ENCODE measurements at regions not wholly inside any gene's neighbourhood (a gene's known extent, or its start where the extent isn't known, plus 50 kb on each side); places are given as distances from the start of the nearest gene placed in this dataset.

- Histone ChIP-seq H3K9me3 (no peaks in the 10 kb centered on the region), H3K9me2 (no peaks in the 10 kb centered on the region), H2AFZ (ENCODE audit: low read depth) (peak overlapping the region; percentile 80), H3K9ac (no peak overlapping the region), H4K20me1 (ENCODE audit: insufficient read depth) (no peaks in the 10 kb centered on the region), H3K27me3 (ENCODE audit: insufficient read depth) (no peaks in the 10 kb centered on the region), H3F3A (replicated peaks; ENCODE audit: insufficient read depth) (no peaks in the 10 kb centered on the region), H3K4me3 (ENCODE audit: low read depth in 2 of 2, low read length in 1 of 2) (0 out of 4 replicates have a peak overlapping the region, but pooled peaks of 1 of the 2 experiments have one; percentile 1), H3K4me1 (ENCODE audit: control insufficient read depth in 1 of 2, insufficient read depth in 2 of 2, low read depth in 1 of 2, low read length in 1 of 2) (peaks cover 0 to 29% of the 10 kb centered on the region in 2 experiments; a peak in 1 of 4 replicates), H3K4me2 (peak overlapping the region; percentile 34; the same call in 1 of the 2 replicates), H3K79me2 (ENCODE audit: insufficient read depth) (no peaks in the 10 kb centered on the region), H3K36me3 (replicated peaks in 1 of 2; ENCODE audit: control insufficient read depth in 1 of 2, insufficient read depth in 2 of 2, low read length in 1 of 2) (no peaks in the 10 kb centered on the region), H3K27ac (ENCODE audit: low read depth in 2 of 2, low read length in 1 of 2) (peak overlapping the region in 1 of 2 experiments; percentile 3; a peak in 1 of 4 replicates)
- WGBS (ENCODE audit: low lambda C conversion rate), result 73% methylated on average over 2 of the region's 2 CpGs
- DNase-seq, result no peak
- TF ChIP-seq RFX5 (IDR thresholded peaks at IDR 0.05; ENCODE audit: low read length) (no peak), FOXJ3 (CRISPR knock-in tag; IDR thresholded peaks at IDR 0.05) (no peak), GABPA (IDR thresholded peaks at IDR 0.05; ENCODE audit: low read depth) (peak; percentile 25; the same call in 1 of the 2 replicates), CHD2 (IDR thresholded peaks at IDR 0.05; ENCODE audit: low read length, partially characterized antibody) (no peak), TAF1 (IDR thresholded peaks at IDR 0.05; ENCODE audit: borderline replicate concordance, low read depth, low read length) (no peak)
- POLR2A ChIA-PET, result no interaction called here
- CTCF ChIA-PET, result interaction anchor here (1.0 kb wide), 1 partner anchor 27 kb away, joined by 3 read pairs; no protein-coding TSS in a partner anchor
Observed at GRCh38 chr11:109971184-109971523, 122.0 kb upstream of the ZC3H12C start.

DNA sequence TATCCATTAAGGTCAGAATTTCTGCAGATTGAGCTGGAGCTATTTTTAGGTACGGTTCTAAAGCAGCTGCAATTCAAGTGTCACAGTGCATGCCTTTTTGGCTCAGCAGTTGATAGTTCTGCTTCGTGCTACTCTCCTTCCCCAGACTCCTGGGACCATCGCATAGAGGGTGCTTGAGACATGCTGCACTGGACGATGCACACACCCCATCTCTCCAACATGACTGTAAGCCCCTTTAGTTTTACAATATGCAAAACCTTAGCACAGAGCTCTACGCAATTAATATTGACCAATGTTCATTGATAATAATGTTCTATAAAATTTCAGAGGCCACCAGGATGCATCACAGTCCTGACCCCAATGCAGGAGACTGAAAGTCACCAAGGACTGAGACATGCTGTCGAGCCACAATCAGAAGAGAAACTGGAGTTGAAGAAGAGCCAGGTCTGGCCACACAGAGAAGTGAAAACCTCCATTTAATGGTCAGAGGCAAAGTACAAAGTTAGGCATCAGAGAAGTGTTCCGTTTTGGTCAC lies 120.9 kb upstream of the ZC3H12C start:
- Histone ChIP-seq H2AFZ (ENCODE audit: low read depth) (peak overlapping the region; percentile 56), H3K4me2 (0 out of 2 replicates have a peak overlapping the region, but pooled peaks have one; percentile 34), H3K4me3 (ENCODE audit: low read depth in 2 of 2, low read length in 1 of 2) (no peak overlapping the region), H3F3A (replicated peaks; ENCODE audit: insufficient read depth) (no peaks in the 10 kb centered on the region), H3K36me3 (replicated peaks in 1 of 2; ENCODE audit: control insufficient read depth in 1 of 2, insufficient read depth in 2 of 2, low read length in 1 of 2) (no peaks in the 10 kb centered on the region), H4K20me1 (ENCODE audit: insufficient read depth) (no peaks in the 10 kb centered on the region), H3K4me1 (ENCODE audit: control insufficient read depth in 1 of 2, insufficient read depth in 2 of 2, low read depth in 1 of 2, low read length in 1 of 2) (peaks cover 0 to 29% of the 10 kb centered on the region in 2 experiments; a peak in 1 of 4 replicates), H3K9ac (no peak overlapping the region), H3K27ac (ENCODE audit: low read depth in 2 of 2, low read length in 1 of 2) (no peak overlapping the region), H3K9me2 (no peaks in the 10 kb centered on the region), H3K79me2 (ENCODE audit: insufficient read depth) (no peaks in the 10 kb centered on the region), H3K27me3 (ENCODE audit: insufficient read depth) (no peaks in the 10 kb centered on the region), H3K9me3 (no peaks in the 10 kb centered on the region)
- TF ChIP-seq, protein P1, sequence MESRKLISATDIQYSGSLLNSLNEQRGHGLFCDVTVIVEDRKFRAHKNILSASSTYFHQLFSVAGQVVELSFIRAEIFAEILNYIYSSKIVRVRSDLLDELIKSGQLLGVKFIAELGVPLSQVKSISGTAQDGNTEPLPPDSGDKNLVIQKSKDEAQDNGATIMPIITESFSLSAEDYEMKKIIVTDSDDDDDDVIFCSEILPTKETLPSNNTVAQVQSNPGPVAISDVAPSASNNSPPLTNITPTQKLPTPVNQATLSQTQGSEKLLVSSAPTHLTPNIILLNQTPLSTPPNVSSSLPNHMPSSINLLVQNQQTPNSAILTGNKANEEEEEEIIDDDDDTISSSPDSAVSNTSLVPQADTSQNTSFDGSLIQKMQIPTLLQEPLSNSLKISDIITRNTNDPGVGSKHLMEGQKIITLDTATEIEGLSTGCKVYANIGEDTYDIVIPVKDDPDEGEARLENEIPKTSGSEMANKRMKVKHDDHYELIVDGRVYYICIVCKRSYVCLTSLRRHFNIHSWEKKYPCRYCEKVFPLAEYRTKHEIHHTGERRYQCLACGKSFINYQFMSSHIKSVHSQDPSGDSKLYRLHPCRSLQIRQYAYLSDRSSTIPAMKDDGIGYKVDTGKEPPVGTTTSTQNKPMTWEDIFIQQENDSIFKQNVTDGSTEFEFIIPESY (IDR thresholded peaks at IDR 0.05; ENCODE audit: borderline replicate concordance, low read depth), result no peak
- TF ChIP-seq FOSL2 (IDR thresholded peaks at IDR 0.05; ENCODE audit: borderline replicate concordance, low read depth) (no peak), SIN3A (IDR thresholded peaks at IDR 0.05; ENCODE audit: borderline replicate concordance, low read depth, low read length) (no peak), YY1 (IDR thresholded peaks at IDR 0.05; ENCODE audit: low read depth) (no peak), TAF1 (IDR thresholded peaks at IDR 0.05; ENCODE audit: borderline replicate concordance, low read depth, low read length) (no peak), IRF3 (IDR thresholded peaks at IDR 0.05; ENCODE audit: low read depth, low read length) (no peak), RXRA (IDR thresholded peaks at IDR 0.05; ENCODE audit: borderline replicate concordance, low read depth) (no peak), RFX5 (IDR thresholded peaks at IDR 0.05; ENCODE audit: low read length) (no peak), JUND (IDR thresholded peaks at IDR 0.05) (no peak), POLR2AphosphoS5 (IDR thresholded peaks at IDR 0.05; ENCODE audit: low read depth, low read length) (no peak), EZH2phosphoT487 (IDR thresholded peaks at IDR 0.05; ENCODE audit: borderline replicate concordance, low read depth) (no peak), TCF12 (IDR thresholded peaks at IDR 0.05) (no peak), GABPA (IDR thresholded peaks at IDR 0.05; ENCODE audit: low read depth) (no peak), MAX (IDR thresholded peaks at IDR 0.05; ENCODE audit: low read depth) (no peak), RCOR1 (IDR thresholded peaks at IDR 0.05; ENCODE audit: low read length) (no peak), NRF1 (IDR thresholded peaks at IDR 0.05; ENCODE audit: low read depth, low read length) (no peak), FOXJ3 (CRISPR knock-in tag; IDR thresholded peaks at IDR 0.05) (no peak)
- TF ChIP-seq, protein P2, sequence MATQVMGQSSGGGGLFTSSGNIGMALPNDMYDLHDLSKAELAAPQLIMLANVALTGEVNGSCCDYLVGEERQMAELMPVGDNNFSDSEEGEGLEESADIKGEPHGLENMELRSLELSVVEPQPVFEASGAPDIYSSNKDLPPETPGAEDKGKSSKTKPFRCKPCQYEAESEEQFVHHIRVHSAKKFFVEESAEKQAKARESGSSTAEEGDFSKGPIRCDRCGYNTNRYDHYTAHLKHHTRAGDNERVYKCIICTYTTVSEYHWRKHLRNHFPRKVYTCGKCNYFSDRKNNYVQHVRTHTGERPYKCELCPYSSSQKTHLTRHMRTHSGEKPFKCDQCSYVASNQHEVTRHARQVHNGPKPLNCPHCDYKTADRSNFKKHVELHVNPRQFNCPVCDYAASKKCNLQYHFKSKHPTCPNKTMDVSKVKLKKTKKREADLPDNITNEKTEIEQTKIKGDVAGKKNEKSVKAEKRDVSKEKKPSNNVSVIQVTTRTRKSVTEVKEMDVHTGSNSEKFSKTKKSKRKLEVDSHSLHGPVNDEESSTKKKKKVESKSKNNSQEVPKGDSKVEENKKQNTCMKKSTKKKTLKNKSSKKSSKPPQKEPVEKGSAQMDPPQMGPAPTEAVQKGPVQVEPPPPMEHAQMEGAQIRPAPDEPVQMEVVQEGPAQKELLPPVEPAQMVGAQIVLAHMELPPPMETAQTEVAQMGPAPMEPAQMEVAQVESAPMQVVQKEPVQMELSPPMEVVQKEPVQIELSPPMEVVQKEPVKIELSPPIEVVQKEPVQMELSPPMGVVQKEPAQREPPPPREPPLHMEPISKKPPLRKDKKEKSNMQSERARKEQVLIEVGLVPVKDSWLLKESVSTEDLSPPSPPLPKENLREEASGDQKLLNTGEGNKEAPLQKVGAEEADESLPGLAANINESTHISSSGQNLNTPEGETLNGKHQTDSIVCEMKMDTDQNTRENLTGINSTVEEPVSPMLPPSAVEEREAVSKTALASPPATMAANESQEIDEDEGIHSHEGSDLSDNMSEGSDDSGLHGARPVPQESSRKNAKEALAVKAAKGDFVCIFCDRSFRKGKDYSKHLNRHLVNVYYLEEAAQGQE (IDR thresholded peaks at IDR 0.05; ENCODE audit: low read depth, low read length), result no peak
- CTCF ChIA-PET, result no interaction called here
- 52% methylated on average over 7 of the region's 7 CpGs for WGBS (ENCODE audit: low lambda C conversion rate)
- no peak for DNase-seq
- POLR2A ChIA-PET, result interaction anchor here (0.6 kb wide), 1 partner anchor 89 kb away, joined by 3 read pairs; no protein-coding TSS in a partner anchor

All from SK-N-SH (cell line).